ENCODE measurements at regions not wholly inside any gene's neighbourhood (a gene's known extent, or its start where the extent isn't known, plus 50 kb on each side); places are given as distances from the start of the nearest gene placed in this dataset.

DNA sequence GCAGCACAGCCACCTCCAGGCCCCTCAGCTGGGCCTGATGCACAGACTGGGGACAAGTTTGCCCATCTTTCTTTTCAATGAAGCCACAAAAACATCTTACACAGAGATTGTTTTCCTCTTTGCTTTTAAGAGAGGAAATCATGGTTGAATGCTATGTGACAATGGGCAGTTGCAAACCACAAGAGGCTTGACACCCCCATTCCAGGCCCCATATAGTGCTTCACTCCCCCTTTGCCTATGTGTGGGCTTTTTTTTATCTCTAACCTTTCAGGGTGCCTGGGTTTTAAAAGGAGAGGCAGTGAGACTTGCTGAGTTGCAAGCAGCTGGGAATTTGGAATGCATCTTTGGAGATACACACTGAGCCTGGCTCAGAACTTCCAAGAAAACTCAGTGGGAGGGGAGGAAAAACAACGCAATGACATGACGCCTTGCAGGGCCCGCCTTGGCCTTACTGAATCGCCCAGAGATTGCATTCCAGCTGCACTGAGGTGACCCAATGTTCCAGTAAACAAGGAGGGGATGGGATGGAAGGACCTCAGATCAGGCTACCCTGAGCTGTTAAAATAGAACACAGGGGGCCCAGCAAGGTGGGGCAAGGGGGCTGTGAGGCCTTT, 145.2 kb upstream of the ZNF648 start:
- TF ChIP-seq, protein P1, sequence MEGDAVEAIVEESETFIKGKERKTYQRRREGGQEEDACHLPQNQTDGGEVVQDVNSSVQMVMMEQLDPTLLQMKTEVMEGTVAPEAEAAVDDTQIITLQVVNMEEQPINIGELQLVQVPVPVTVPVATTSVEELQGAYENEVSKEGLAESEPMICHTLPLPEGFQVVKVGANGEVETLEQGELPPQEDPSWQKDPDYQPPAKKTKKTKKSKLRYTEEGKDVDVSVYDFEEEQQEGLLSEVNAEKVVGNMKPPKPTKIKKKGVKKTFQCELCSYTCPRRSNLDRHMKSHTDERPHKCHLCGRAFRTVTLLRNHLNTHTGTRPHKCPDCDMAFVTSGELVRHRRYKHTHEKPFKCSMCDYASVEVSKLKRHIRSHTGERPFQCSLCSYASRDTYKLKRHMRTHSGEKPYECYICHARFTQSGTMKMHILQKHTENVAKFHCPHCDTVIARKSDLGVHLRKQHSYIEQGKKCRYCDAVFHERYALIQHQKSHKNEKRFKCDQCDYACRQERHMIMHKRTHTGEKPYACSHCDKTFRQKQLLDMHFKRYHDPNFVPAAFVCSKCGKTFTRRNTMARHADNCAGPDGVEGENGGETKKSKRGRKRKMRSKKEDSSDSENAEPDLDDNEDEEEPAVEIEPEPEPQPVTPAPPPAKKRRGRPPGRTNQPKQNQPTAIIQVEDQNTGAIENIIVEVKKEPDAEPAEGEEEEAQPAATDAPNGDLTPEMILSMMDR (IDR thresholded peaks at IDR 0.05): no peak
- no peak for TF ChIP-seq POLR2A (IDR thresholded peaks at IDR 0.05)

All from heart left ventricle (tissue), 13 donors.